Thoracic aorta (tissue), 2 donors: ENCODE measurements at regions not wholly inside any gene's neighbourhood (a gene's known extent, or its start where the extent isn't known, plus 50 kb on each side); places are given as distances from the start of the nearest gene placed in this dataset.

ENCODE experiments used
- ATAC-seq: fragments of 150-250 bp; one replicate; pipeline ENCODE4 v1.8.0; 2017; ENCODE audit warnings: low read depth; ENCODE audit not compliant: insufficient number of reproducible peaks, low FRiP score
- DNase-seq: peaks from one replicate; pipeline ENCODE4 v3.0.0-alpha.2; 2020; ENCODE audit warnings: low spot score
- H3K27ac ChIP-seq, 2 donors: fragments of 200-600 bp; sonication (generic); 1 replicate in 1 of 2; 2 replicates in 1 of 2; pipeline ENCODE4 v1.5.1; 2016; ENCODE audit warnings: mild to moderate bottlenecking in 2 of 2, moderate library complexity in 2 of 2
- H3K27me3 ChIP-seq: fragments of 200-600 bp; sonication (generic); replicated peaks from 2 replicates; pipeline ENCODE4 v1.6.0; 2016; ENCODE audit warnings: mild to moderate bottlenecking; ENCODE audit not compliant: insufficient read depth
- H3K36me3 ChIP-seq: fragments of 200-600 bp; sonication (generic); one replicate; pipeline ENCODE4 v1.5.1; 2016
- H3K4me1 ChIP-seq, 2 donors: fragments of 200-600 bp; sonication (generic); 1 replicate in 1 of 2; 2 replicates in 1 of 2; pipeline versions ENCODE4 v1.5.1 to v1.6.0; 2016; ENCODE audit warnings: low read depth in 2 of 2, mild to moderate bottlenecking in 1 of 2; ENCODE audit not compliant: control insufficient read depth in 1 of 2
- H3K4me3 ChIP-seq: fragments of 200-600 bp; sonication (generic); 2 replicates; pipeline ENCODE4 v1.5.1; 2016; ENCODE audit warnings: mild to moderate bottlenecking
- H3K9me3 ChIP-seq: fragments of 200-600 bp; sonication (generic); 2 replicates; pipeline ENCODE4 v1.5.1; 2016
- CTCF ChIP-seq: fragments of 200-600 bp; sonication (generic); IDR thresholded peaks from one replicate; pipeline ENCODE4 v1.5.1; 2019; ENCODE audit warnings: antibody characterized with exemption

DNA sequence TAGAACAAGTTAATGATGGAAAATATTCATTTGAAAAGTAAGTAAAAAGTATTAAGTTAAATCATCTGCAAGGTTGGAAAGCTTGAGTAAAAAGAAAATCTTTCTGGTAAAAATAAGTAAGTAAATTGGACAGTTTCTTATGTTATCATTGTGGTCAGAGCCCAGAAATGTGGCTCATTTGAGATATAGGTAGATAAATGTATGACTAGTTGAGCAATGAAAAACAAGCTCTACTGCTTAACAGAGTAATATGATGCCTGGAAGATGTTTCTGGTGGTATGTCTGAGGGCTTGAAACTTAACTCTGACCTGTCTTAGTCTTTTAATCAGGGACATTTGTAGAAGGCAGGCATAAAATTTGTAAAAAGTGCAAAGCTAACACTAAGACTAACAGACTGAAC is 444.0 kb downstream of the MFSD1 start:
- Histone ChIP-seq H3K27me3 (no peaks in the 10 kb centered on the region), H3K4me1 (no peaks in the 10 kb centered on the region), H3K27ac (no peak overlapping the region), H3K4me3 (no peak overlapping the region), H3K9me3 (no peaks in the 10 kb centered on the region), H3K36me3 (no peaks in the 10 kb centered on the region)
- DNase-seq (no peak), ATAC-seq (no peak)
- no peak for TF ChIP-seq CTCF

GRCh38 chr3:159246385-159246784 is 444.5 kb downstream of the MFSD1 start:
- no peaks in the 10 kb centered on the region for H3K27me3 ChIP-seq
- no peak overlapping the region for H3K27ac ChIP-seq
- H3K36me3 ChIP-seq, result no peaks in the 10 kb centered on the region
- no peak overlapping the region for H3K4me3 ChIP-seq
- no peaks in the 10 kb centered on the region for H3K4me1 ChIP-seq
- ATAC-seq (no peak), DNase-seq (no peak)
- TF ChIP-seq CTCF, result no peak
- H3K9me3 ChIP-seq, result no peaks in the 10 kb centered on the region

DNA sequence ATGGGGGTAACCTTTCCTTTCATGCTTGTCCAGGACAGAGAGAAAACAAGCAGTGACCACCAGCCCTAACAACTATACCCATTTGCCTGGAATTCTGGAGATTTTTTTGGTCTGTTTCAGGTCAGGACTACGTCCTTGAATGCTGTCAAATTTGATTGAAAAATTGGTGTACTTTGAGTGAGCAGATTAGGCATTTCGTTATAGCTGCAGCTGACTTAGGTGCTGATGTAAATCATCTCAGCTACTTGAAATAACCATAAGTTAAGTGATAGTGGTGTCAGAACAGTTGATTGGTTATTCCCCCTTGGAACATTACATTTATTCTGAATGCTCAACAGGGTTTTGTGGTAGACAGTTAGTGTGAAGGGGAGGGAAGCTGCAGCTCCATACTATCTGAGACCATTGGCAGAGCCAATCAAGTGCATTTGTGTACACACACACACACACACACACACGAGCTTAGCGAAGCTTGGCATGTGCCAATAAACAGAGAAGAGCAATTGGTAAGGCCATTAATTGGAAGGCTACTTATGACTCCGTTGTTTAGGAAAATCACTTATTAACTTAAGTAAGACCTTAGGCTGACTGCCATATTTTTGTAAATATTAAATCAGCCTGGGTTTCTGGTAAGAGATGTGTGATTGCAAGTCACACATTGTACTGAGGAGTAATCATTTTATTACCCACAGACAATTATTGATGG is 447.8 kb downstream of the MFSD1 start:
- Histone ChIP-seq H3K36me3 (no peaks in the 10 kb centered on the region), H3K4me3 (no peak overlapping the region), H3K9me3 (peaks cover 7% of the 10 kb centered on the region), H3K27ac (no peak overlapping the region), H3K27me3 (no peaks in the 10 kb centered on the region), H3K4me1 (no peaks in the 10 kb centered on the region)
- TF ChIP-seq CTCF, result no peak
- ATAC-seq (no peak), DNase-seq (no peak)

- Histone ChIP-seq H3K4me1 (no peaks in the 10 kb centered on the region), H3K36me3 (no peaks in the 10 kb centered on the region), H3K27me3 (no peaks in the 10 kb centered on the region), H3K9me3 (peaks cover 7% of the 10 kb centered on the region), H3K27ac (no peak overlapping the region), H3K4me3 (no peak overlapping the region)
- ATAC-seq (no peak), DNase-seq (no peak)
- no peak for TF ChIP-seq CTCF
Observed at GRCh38 chr3:159250961-159251360, 449.1 kb downstream of the MFSD1 start.

DNA sequence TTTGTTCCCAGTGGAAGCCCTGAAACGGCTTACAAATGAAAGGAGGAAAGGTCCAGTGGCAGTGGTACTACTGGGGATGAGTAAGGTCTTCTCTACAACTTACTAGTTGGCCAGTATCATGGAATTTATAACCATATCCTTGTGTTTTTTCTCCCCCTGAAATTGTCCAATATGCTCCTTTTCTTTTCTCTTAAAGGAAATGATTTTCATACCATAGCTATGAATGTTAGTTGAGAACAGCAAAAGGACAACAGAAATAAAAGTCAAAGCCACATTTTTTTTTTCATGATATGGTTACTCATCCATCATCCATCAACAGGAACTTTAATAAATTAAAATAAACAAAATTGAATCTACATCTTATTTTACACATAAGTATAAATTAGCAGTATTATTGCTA is 450.4 kb downstream of the MFSD1 start:
- ATAC-seq (no peak), DNase-seq (no peak)
- no peaks in the 10 kb centered on the region for H3K36me3 ChIP-seq
- H3K4me1 ChIP-seq, result no peaks in the 10 kb centered on the region
- peaks cover 7% of the 10 kb centered on the region for H3K9me3 ChIP-seq
- no peak overlapping the region for H3K27ac ChIP-seq
- H3K4me3 ChIP-seq, result no peak overlapping the region
- no peaks in the 10 kb centered on the region for H3K27me3 ChIP-seq
- TF ChIP-seq CTCF, result no peak
